ENCODE measurements at regions not wholly inside any gene's neighbourhood (a gene's known extent, or its start where the extent isn't known, plus 50 kb on each side); places are given as distances from the start of the nearest gene placed in this dataset.

- WGBS, 2 donors = 89 to 94% methylated on average over 3 of the region's 3 CpGs
- Histone ChIP-seq H3K27me3 (ENCODE audit: control insufficient read depth in 1 of 2, insufficient read depth in 2 of 2, low read length in 2 of 2) (no peaks in the 10 kb centered on the region), H3K4me1 (ENCODE audit: control insufficient read depth in 2 of 2, insufficient read depth in 2 of 2, low read length in 1 of 2) (no peaks in the 10 kb centered on the region), H3K27ac (ENCODE audit: low read depth in 2 of 2, low read length in 1 of 2) (no peak overlapping the region), H3K36me3 (ENCODE audit: control insufficient read depth in 2 of 2, insufficient read depth in 2 of 2, low read length in 1 of 2) (no peaks in the 10 kb centered on the region), H3K9me3 (ENCODE audit: control insufficient read depth in 2 of 2, insufficient read depth in 1 of 2, low read depth in 1 of 2, low read length in 1 of 2) (no peaks in the 10 kb centered on the region), H3K4me3 (ENCODE audit: low read depth in 1 of 2, low read length in 2 of 2) (no peak overlapping the region)
These were observed 296.4 kb downstream of the TLR4 start for GRCh38 chr9:118000581-118000980.

GRCh38 chr9:118003240-118003639 lies 299.0 kb downstream of the TLR4 start:
- H3K4me1 ChIP-seq (ENCODE audit: control insufficient read depth in 2 of 2, insufficient read depth in 2 of 2, low read length in 1 of 2) = no peaks in the 10 kb centered on the region
- WGBS, 2 donors = 42 to 52% methylated on average over 3 of the region's 3 CpGs
- H3K27me3 ChIP-seq (ENCODE audit: control insufficient read depth in 1 of 2, insufficient read depth in 2 of 2, low read length in 2 of 2) = no peaks in the 10 kb centered on the region
- no peak overlapping the region for H3K27ac ChIP-seq (ENCODE audit: low read depth in 2 of 2, low read length in 1 of 2)
- H3K9me3 ChIP-seq (ENCODE audit: control insufficient read depth in 2 of 2, insufficient read depth in 1 of 2, low read depth in 1 of 2, low read length in 1 of 2) = no peaks in the 10 kb centered on the region
- no peaks in the 10 kb centered on the region for H3K36me3 ChIP-seq (ENCODE audit: control insufficient read depth in 2 of 2, insufficient read depth in 2 of 2, low read length in 1 of 2)
- H3K4me3 ChIP-seq (ENCODE audit: low read depth in 1 of 2, low read length in 2 of 2) = no peak overlapping the region

- WGBS, 2 donors = 71 to 73% methylated on average over 4 of the region's 4 CpGs
- Histone ChIP-seq H3K9me3 (ENCODE audit: control insufficient read depth in 2 of 2, insufficient read depth in 1 of 2, low read depth in 1 of 2, low read length in 1 of 2) (no peaks in the 10 kb centered on the region), H3K27me3 (ENCODE audit: control insufficient read depth in 1 of 2, insufficient read depth in 2 of 2, low read length in 2 of 2) (no peaks in the 10 kb centered on the region), H3K36me3 (ENCODE audit: control insufficient read depth in 2 of 2, insufficient read depth in 2 of 2, low read length in 1 of 2) (no peaks in the 10 kb centered on the region), H3K4me3 (ENCODE audit: low read depth in 1 of 2, low read length in 2 of 2) (no peak overlapping the region), H3K27ac (ENCODE audit: low read depth in 2 of 2, low read length in 1 of 2) (no peak overlapping the region), H3K4me1 (ENCODE audit: control insufficient read depth in 2 of 2, insufficient read depth in 2 of 2, low read length in 1 of 2) (no peaks in the 10 kb centered on the region)
These were observed 304.0 kb downstream of the TLR4 start for GRCh38 chr9:118008246-118008645.

- no peaks in the 10 kb centered on the region for H3K36me3 ChIP-seq (ENCODE audit: control insufficient read depth in 2 of 2, insufficient read depth in 2 of 2, low read length in 1 of 2)
- no peak overlapping the region for H3K4me3 ChIP-seq (ENCODE audit: low read depth in 1 of 2, low read length in 2 of 2)
- H3K27me3 ChIP-seq (ENCODE audit: control insufficient read depth in 1 of 2, insufficient read depth in 2 of 2, low read length in 2 of 2) = no peaks in the 10 kb centered on the region
- H3K9me3 ChIP-seq (ENCODE audit: control insufficient read depth in 2 of 2, insufficient read depth in 1 of 2, low read depth in 1 of 2, low read length in 1 of 2) = no peaks in the 10 kb centered on the region
- H3K27ac ChIP-seq (ENCODE audit: low read depth in 2 of 2, low read length in 1 of 2) = no peak overlapping the region
- no peaks in the 10 kb centered on the region for H3K4me1 ChIP-seq (ENCODE audit: control insufficient read depth in 2 of 2, insufficient read depth in 2 of 2, low read length in 1 of 2)
These were observed 305.4 kb downstream of the TLR4 start for GRCh38 chr9:118009614-118010013.

GRCh38 chr9:118017607-118018122 lies 313.5 kb downstream of the TLR4 start:
- Histone ChIP-seq H3K4me3 (ENCODE audit: low read depth in 1 of 2, low read length in 2 of 2) (no peak overlapping the region), H3K4me1 (ENCODE audit: control insufficient read depth in 2 of 2, insufficient read depth in 2 of 2, low read length in 1 of 2) (no peaks in the 10 kb centered on the region), H3K27me3 (ENCODE audit: control insufficient read depth in 1 of 2, insufficient read depth in 2 of 2, low read length in 2 of 2) (no peaks in the 10 kb centered on the region), H3K27ac (ENCODE audit: low read depth in 2 of 2, low read length in 1 of 2) (no peak overlapping the region), H3K9me3 (ENCODE audit: control insufficient read depth in 2 of 2, insufficient read depth in 1 of 2, low read depth in 1 of 2, low read length in 1 of 2) (peaks cover 0 to 7% of the 10 kb centered on the region in 2 donors), H3K36me3 (ENCODE audit: control insufficient read depth in 2 of 2, insufficient read depth in 2 of 2, low read length in 1 of 2) (no peaks in the 10 kb centered on the region)
- WGBS, 2 donors = 71 to 83% methylated on average over 2 of the region's 2 CpGs

GRCh38 chr9:118023644-118024043 lies 319.4 kb downstream of the TLR4 start:
- H3K9me3 ChIP-seq (ENCODE audit: control insufficient read depth in 2 of 2, insufficient read depth in 1 of 2, low read depth in 1 of 2, low read length in 1 of 2) = no peaks in the 10 kb centered on the region
- 42 to 48% methylated on average over 2 of the region's 2 CpGs for WGBS, 2 donors
- H3K36me3 ChIP-seq (ENCODE audit: control insufficient read depth in 2 of 2, insufficient read depth in 2 of 2, low read length in 1 of 2) = no peaks in the 10 kb centered on the region
- no peak overlapping the region for H3K4me3 ChIP-seq (ENCODE audit: low read depth in 1 of 2, low read length in 2 of 2)
- no peaks in the 10 kb centered on the region for H3K27me3 ChIP-seq (ENCODE audit: control insufficient read depth in 1 of 2, insufficient read depth in 2 of 2, low read length in 2 of 2)
- H3K27ac ChIP-seq (ENCODE audit: low read depth in 2 of 2, low read length in 1 of 2) = no peak overlapping the region
- H3K4me1 ChIP-seq (ENCODE audit: control insufficient read depth in 2 of 2, insufficient read depth in 2 of 2, low read length in 1 of 2) = peaks cover 0 to 2% of the 10 kb centered on the region in 2 donors

- H3K27ac ChIP-seq (ENCODE audit: low read depth in 2 of 2, low read length in 1 of 2) = no peak overlapping the region
- 74 to 75% methylated on average over 2 of the region's 2 CpGs for WGBS, 2 donors
- H3K4me1 ChIP-seq (ENCODE audit: control insufficient read depth in 2 of 2, insufficient read depth in 2 of 2, low read length in 1 of 2) = peaks cover 0 to 2% of the 10 kb centered on the region in 2 donors
- no peaks in the 10 kb centered on the region for H3K27me3 ChIP-seq (ENCODE audit: control insufficient read depth in 1 of 2, insufficient read depth in 2 of 2, low read length in 2 of 2)
- no peaks in the 10 kb centered on the region for H3K36me3 ChIP-seq (ENCODE audit: control insufficient read depth in 2 of 2, insufficient read depth in 2 of 2, low read length in 1 of 2)
- no peak overlapping the region for H3K4me3 ChIP-seq (ENCODE audit: low read depth in 1 of 2, low read length in 2 of 2)
- no peaks in the 10 kb centered on the region for H3K9me3 ChIP-seq (ENCODE audit: control insufficient read depth in 2 of 2, insufficient read depth in 1 of 2, low read depth in 1 of 2, low read length in 1 of 2)
These were observed 324.0 kb downstream of the TLR4 start for GRCh38 chr9:118028225-118028624.

GRCh38 chr9:118029425-118029824 lies 325.2 kb downstream of the TLR4 start:
- H3K9me3 ChIP-seq (ENCODE audit: control insufficient read depth in 2 of 2, insufficient read depth in 1 of 2, low read depth in 1 of 2, low read length in 1 of 2) = no peaks in the 10 kb centered on the region
- H3K4me1 ChIP-seq (ENCODE audit: control insufficient read depth in 2 of 2, insufficient read depth in 2 of 2, low read length in 1 of 2) = peaks cover 0 to 2% of the 10 kb centered on the region in 2 donors
- H3K4me3 ChIP-seq (ENCODE audit: low read depth in 1 of 2, low read length in 2 of 2) = no peak overlapping the region
- H3K27ac ChIP-seq (ENCODE audit: low read depth in 2 of 2, low read length in 1 of 2) = no peak overlapping the region
- no peaks in the 10 kb centered on the region for H3K27me3 ChIP-seq (ENCODE audit: control insufficient read depth in 1 of 2, insufficient read depth in 2 of 2, low read length in 2 of 2)
- H3K36me3 ChIP-seq (ENCODE audit: control insufficient read depth in 2 of 2, insufficient read depth in 2 of 2, low read length in 1 of 2) = no peaks in the 10 kb centered on the region

- Histone ChIP-seq H3K27me3 (ENCODE audit: control insufficient read depth in 1 of 2, insufficient read depth in 2 of 2, low read length in 2 of 2) (no peaks in the 10 kb centered on the region), H3K27ac (ENCODE audit: low read depth in 2 of 2, low read length in 1 of 2) (no peak overlapping the region), H3K4me1 (ENCODE audit: control insufficient read depth in 2 of 2, insufficient read depth in 2 of 2, low read length in 1 of 2) (no peaks in the 10 kb centered on the region), H3K9me3 (ENCODE audit: control insufficient read depth in 2 of 2, insufficient read depth in 1 of 2, low read depth in 1 of 2, low read length in 1 of 2) (no peaks in the 10 kb centered on the region), H3K4me3 (ENCODE audit: low read depth in 1 of 2, low read length in 2 of 2) (no peak overlapping the region), H3K36me3 (ENCODE audit: control insufficient read depth in 2 of 2, insufficient read depth in 2 of 2, low read length in 1 of 2) (no peaks in the 10 kb centered on the region)
- WGBS, 2 donors = 56 to 67% methylated on average over 1 of the region's 1 CpG
These were observed 330.5 kb downstream of the TLR4 start for GRCh38 chr9:118034701-118035100.

GRCh38 chr9:118038713-118039112 lies 334.5 kb downstream of the TLR4 start:
- H3K4me3 ChIP-seq (ENCODE audit: low read depth in 1 of 2, low read length in 2 of 2) = no peak overlapping the region
- H3K36me3 ChIP-seq (ENCODE audit: control insufficient read depth in 2 of 2, insufficient read depth in 2 of 2, low read length in 1 of 2) = no peaks in the 10 kb centered on the region
- 51 to 52% methylated on average over 2 of the region's 2 CpGs for WGBS, 2 donors
- no peaks in the 10 kb centered on the region for H3K27me3 ChIP-seq (ENCODE audit: control insufficient read depth in 1 of 2, insufficient read depth in 2 of 2, low read length in 2 of 2)
- no peak overlapping the region for H3K27ac ChIP-seq (ENCODE audit: low read depth in 2 of 2, low read length in 1 of 2)
- no peaks in the 10 kb centered on the region for H3K9me3 ChIP-seq (ENCODE audit: control insufficient read depth in 2 of 2, insufficient read depth in 1 of 2, low read depth in 1 of 2, low read length in 1 of 2)
- no peaks in the 10 kb centered on the region for H3K4me1 ChIP-seq (ENCODE audit: control insufficient read depth in 2 of 2, insufficient read depth in 2 of 2, low read length in 1 of 2)
